ENCODE measurements at regions not wholly inside any gene's neighbourhood (a gene's known extent, or its start where the extent isn't known, plus 50 kb on each side); places are given as distances from the start of the nearest gene placed in this dataset.

DNA sequence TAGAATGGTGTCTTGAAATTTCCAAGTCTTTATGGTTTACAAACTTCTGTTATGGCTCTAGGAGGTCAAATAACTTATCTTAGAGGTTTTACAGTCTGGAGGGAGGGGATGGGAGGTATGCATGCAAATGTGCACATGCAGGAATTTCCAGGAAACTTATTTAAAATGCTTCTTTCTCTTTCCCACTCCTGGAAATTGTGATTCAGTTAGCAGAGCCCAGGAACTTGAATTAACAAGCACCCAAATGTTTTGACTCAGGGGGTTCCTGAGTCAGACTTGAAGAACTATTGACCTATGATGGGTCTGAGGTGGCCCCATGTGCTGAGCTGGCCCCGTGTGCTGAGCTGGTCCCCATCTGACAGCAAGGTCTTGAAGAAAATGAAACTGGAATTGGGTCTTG lies 669.4 kb downstream of the INHBA start:
- Mint-ChIP-seq H3K4me3 (ENCODE audit: unreplicated experiment) (no peak overlapping the region), H3K36me3 (ENCODE audit: insufficient read depth, unreplicated experiment) (no peaks in the 10 kb centered on the region), H3K4me1 (ENCODE audit: insufficient read depth, unreplicated experiment) (peaks cover 21% of the 10 kb centered on the region), H3K27ac (ENCODE audit: low read depth, unreplicated experiment) (no peak overlapping the region), H3K27me3 (ENCODE audit: insufficient read depth, unreplicated experiment) (no peaks in the 10 kb centered on the region), H3K9me3 (ENCODE audit: unreplicated experiment) (no peaks in the 10 kb centered on the region)
- no TSS peak for BruUV-seq (replicated peaks)
- CTCF ChIA-PET: interaction anchor here (0.6 to 0.9 kb wide), 3 partner anchors 33 to 904 kb away, joined by 3 to 4 read pairs (median 3); no protein-coding TSS in a partner anchor
- intact Hi-C loops (cut with micrococcal nuclease): no loop called here
- TF ChIP-seq, protein P1, sequence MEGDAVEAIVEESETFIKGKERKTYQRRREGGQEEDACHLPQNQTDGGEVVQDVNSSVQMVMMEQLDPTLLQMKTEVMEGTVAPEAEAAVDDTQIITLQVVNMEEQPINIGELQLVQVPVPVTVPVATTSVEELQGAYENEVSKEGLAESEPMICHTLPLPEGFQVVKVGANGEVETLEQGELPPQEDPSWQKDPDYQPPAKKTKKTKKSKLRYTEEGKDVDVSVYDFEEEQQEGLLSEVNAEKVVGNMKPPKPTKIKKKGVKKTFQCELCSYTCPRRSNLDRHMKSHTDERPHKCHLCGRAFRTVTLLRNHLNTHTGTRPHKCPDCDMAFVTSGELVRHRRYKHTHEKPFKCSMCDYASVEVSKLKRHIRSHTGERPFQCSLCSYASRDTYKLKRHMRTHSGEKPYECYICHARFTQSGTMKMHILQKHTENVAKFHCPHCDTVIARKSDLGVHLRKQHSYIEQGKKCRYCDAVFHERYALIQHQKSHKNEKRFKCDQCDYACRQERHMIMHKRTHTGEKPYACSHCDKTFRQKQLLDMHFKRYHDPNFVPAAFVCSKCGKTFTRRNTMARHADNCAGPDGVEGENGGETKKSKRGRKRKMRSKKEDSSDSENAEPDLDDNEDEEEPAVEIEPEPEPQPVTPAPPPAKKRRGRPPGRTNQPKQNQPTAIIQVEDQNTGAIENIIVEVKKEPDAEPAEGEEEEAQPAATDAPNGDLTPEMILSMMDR (IDR thresholded peaks at IDR 0.05; ENCODE audit: unreplicated experiment): no peak
- POLR2A ChIA-PET: interaction anchor here (0.8 kb wide), 1 partner anchor 26 kb away, joined by 4 read pairs; no protein-coding TSS in a partner anchor
- DNase-seq (ENCODE audit: unreplicated experiment): no peak

DNA sequence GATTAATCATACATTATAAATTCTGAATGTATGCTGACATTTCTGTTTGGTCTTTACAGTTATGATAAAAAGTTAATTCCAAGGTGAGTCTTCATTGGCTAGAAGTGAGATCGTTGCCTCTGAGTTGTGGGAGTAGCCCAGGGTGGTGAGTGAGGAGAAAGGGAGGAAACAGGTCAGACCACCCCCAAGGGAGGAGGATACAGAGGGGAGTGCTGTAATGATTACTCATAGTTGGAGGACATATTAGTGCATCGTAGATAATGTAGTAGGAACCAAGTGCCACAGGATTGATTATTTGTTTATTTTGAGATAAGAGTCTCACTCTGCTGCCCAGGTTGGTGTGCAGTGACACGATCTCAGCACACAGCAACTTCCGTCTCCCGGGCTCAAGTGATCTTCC lies 672.2 kb downstream of the INHBA start:
- H3K36me3 Mint-ChIP-seq (ENCODE audit: insufficient read depth, unreplicated experiment): no peaks in the 10 kb centered on the region
- intact Hi-C loops (cut with micrococcal nuclease): no loop called here
- no peaks in the 10 kb centered on the region for H3K9me3 Mint-ChIP-seq (ENCODE audit: unreplicated experiment)
- TF ChIP-seq, protein P1 (IDR thresholded peaks at IDR 0.05; ENCODE audit: unreplicated experiment): no peak
- H3K27ac Mint-ChIP-seq (ENCODE audit: low read depth, unreplicated experiment): no peak overlapping the region
- no peaks in the 10 kb centered on the region for H3K27me3 Mint-ChIP-seq (ENCODE audit: insufficient read depth, unreplicated experiment)
- no peak for DNase-seq (ENCODE audit: unreplicated experiment)
- ChIA-PET CTCF (no interaction called here), POLR2A (no interaction called here)
- BruUV-seq (replicated peaks): no TSS peak
- no peak overlapping the region for H3K4me3 Mint-ChIP-seq (ENCODE audit: unreplicated experiment)
- peaks cover 24% of the 10 kb centered on the region for H3K4me1 Mint-ChIP-seq (ENCODE audit: insufficient read depth, unreplicated experiment)

DNA sequence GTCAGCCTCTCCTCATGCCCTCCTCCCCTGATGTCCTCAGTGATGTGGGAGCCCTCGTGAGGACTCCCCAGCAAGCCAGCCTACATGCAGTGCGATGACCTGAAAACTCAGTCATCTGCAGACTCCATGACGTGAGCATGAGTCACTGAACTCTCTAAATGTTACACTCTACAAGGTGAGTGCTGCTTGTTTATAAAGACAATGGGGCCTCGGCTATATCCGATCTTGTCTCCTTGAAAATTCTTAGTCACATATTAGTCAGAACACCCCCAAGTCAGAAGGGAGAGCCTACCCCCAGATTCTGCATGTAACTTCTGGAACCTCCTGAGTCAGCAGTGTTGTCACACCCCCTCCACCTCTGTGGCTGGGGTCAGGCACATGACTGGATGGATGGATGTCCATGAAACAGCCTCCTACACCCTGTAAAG lies 673.8 kb downstream of the INHBA start:
- H3K4me1 Mint-ChIP-seq (ENCODE audit: insufficient read depth, unreplicated experiment): peaks cover 24% of the 10 kb centered on the region
- BruUV-seq (replicated peaks): no TSS peak
- H3K4me3 Mint-ChIP-seq (ENCODE audit: unreplicated experiment): no peak overlapping the region
- ChIA-PET POLR2A (interaction anchor here (0.6 kb wide), 1 partner anchor 94 kb away, joined by 4 read pairs; no protein-coding TSS in a partner anchor), CTCF (interaction anchor here (0.6 kb wide), 2 partner anchors 78 to 1587 kb away, joined by 3 read pairs; no protein-coding TSS in a partner anchor)
- H3K36me3 Mint-ChIP-seq (ENCODE audit: insufficient read depth, unreplicated experiment): no peaks in the 10 kb centered on the region
- TF ChIP-seq, protein P1 (IDR thresholded peaks at IDR 0.05; ENCODE audit: unreplicated experiment): no peak
- no peaks in the 10 kb centered on the region for H3K27me3 Mint-ChIP-seq (ENCODE audit: insufficient read depth, unreplicated experiment)
- peak; percentile 87 for DNase-seq (ENCODE audit: unreplicated experiment)
- intact Hi-C loops (cut with micrococcal nuclease): loop anchor here (5.0 to 10.0 kb wide), 2 partner anchors 196 to 668 kb away; no protein-coding TSS in a partner anchor
- no peaks in the 10 kb centered on the region for H3K9me3 Mint-ChIP-seq (ENCODE audit: unreplicated experiment)
- peak overlapping the region; percentile 71 for H3K27ac Mint-ChIP-seq (ENCODE audit: low read depth, unreplicated experiment)

DNA sequence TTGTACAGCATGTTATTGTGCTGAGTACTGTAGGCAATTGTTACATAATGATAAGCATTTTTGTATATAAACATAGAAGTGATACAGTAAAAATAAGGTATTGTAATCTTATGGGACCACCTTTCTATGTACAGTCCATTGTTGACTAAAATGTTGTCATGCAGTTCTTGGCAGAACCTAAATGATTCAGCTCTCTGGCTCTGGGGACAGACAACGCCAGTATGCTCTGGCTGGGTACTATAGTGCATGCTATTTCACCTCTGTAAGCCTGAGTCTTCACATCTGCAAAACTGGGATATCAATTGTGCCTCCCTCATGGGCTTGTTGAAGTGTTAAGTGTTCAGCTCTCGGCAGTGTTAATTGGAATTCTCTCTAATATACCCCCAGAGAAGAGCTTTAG lies 674.3 kb downstream of the INHBA start:
- Mint-ChIP-seq H3K27me3 (ENCODE audit: insufficient read depth, unreplicated experiment) (no peaks in the 10 kb centered on the region), H3K4me1 (ENCODE audit: insufficient read depth, unreplicated experiment) (peaks cover 24% of the 10 kb centered on the region), H3K9me3 (ENCODE audit: unreplicated experiment) (no peaks in the 10 kb centered on the region), H3K27ac (ENCODE audit: low read depth, unreplicated experiment) (no peak overlapping the region), H3K4me3 (ENCODE audit: unreplicated experiment) (no peak overlapping the region), H3K36me3 (ENCODE audit: insufficient read depth, unreplicated experiment) (no peaks in the 10 kb centered on the region)
- intact Hi-C loops (cut with micrococcal nuclease): loop anchor here (5.0 to 10.0 kb wide), 2 partner anchors 196 to 669 kb away; no protein-coding TSS in a partner anchor
- no peak for DNase-seq (ENCODE audit: unreplicated experiment)
- BruUV-seq (replicated peaks): no TSS peak
- ChIA-PET CTCF (no interaction called here), POLR2A (interaction anchor here (0.6 kb wide), 1 partner anchor 95 kb away, joined by 4 read pairs; no protein-coding TSS in a partner anchor)
- TF ChIP-seq, protein P1 (IDR thresholded peaks at IDR 0.05; ENCODE audit: unreplicated experiment): no peak

Data from MCF 10A (cell line).